Panc1 (cell line): ENCODE measurements at regions not wholly inside any gene's neighbourhood (a gene's known extent, or its start where the extent isn't known, plus 50 kb on each side); places are given as distances from the start of the nearest gene placed in this dataset.

Experiments used
- ATAC-seq: fragments of 200-7000 bp; cut with Tn5 transposase; 2 replicates; pipeline ENCODE4 v1.9.1; 2020; ENCODE audit warnings: mild to moderate bottlenecking, moderate library complexity
- BruUV-seq: library from RNA; stranded (reverse); fragments of 400-500 nt; replicated peaks from 2 replicates; lab custom pipeline; 2021; lab: Mats Ljungman, UMichigan
- CTCF ChIA-PET: fragments of 300-600 bp; sonication (Branson Sonifier 250); formaldehyde crosslinking; loops from one replicate; lab custom pipeline; 2022; ENCODE audit warnings: antibody characterized with exemption; lab: Charles Lee
- POLR2A ChIA-PET: fragments of 300-600 bp; sonication (Branson Sonifier 250); formaldehyde crosslinking; loops from one replicate; lab custom pipeline; 2022; ENCODE audit warnings: antibody characterized with exemption; lab: Charles Lee
- DNase-seq: peaks from one replicate; pipeline ENCODE4 v3.0.0-alpha.2; 2010; ENCODE audit warnings: low read depth, low spot score
- H3K27ac ChIP-seq: 2 replicates; pipeline ENCODE4 v1.5.1; 2011; ENCODE audit warnings: mild to moderate bottlenecking, low read length, inconsistent platforms
- H3K27me3 ChIP-seq: fragments of 200-500 bp; sonication (Bioruptor generic); 2 replicates; pipeline ENCODE4 v1.6.0; 2014; ENCODE audit warnings: low read length, inconsistent platforms; ENCODE audit not compliant: control insufficient read depth, insufficient read depth
- H3K36me3 ChIP-seq: fragments of 200-500 bp; sonication (Bioruptor generic); 2 replicates; pipeline ENCODE4 v1.5.1; 2014; ENCODE audit warnings: inconsistent platforms, mild to moderate bottlenecking, low read length, moderate library complexity; ENCODE audit not compliant: control insufficient read depth, insufficient read depth
- H3K4me1 ChIP-seq: 2 replicates; pipeline ENCODE4 v1.5.1; 2011; ENCODE audit warnings: inconsistent platforms, mild to moderate bottlenecking, low read length, moderate library complexity; ENCODE audit not compliant: control insufficient read depth, insufficient read depth
- H3K4me3 ChIP-seq, 2 experiments: 2 replicates each; pipeline ENCODE4 v1.5.1; 2011 to 2012; ENCODE audit warnings: low read depth in 2 of 2, low read length in 2 of 2, mild to moderate bottlenecking in 2 of 2, inconsistent platforms in 1 of 2, moderate library complexity in 1 of 2
- H3K9me3 ChIP-seq: fragments of 200-500 bp; sonication (Bioruptor generic); 2 replicates; pipeline ENCODE4 v1.5.1; 2014; ENCODE audit warnings: low read depth, mild to moderate bottlenecking, inconsistent platforms, low read length, moderate library complexity; ENCODE audit not compliant: control insufficient read depth, insufficient read depth
- CTCF ChIP-seq: fragments of 450-650 bp; IDR thresholded peaks from 2 replicates; pipeline ENCODE4 v1.5.1; 2017; ENCODE audit warnings: mild to moderate bottlenecking
- POLR2AphosphoS5 ChIP-seq: IDR thresholded peaks from 2 replicates; pipeline ENCODE4 v1.6.1; 2012; ENCODE audit warnings: mild to moderate bottlenecking, low read depth, low read length, moderate library complexity
- REST ChIP-seq, 2 experiments: IDR thresholded peaks; 2 replicates each; pipeline ENCODE4 v1.6.1; 2011 to 2012; ENCODE audit warnings: low read depth in 2 of 2, control low read depth in 1 of 2, low read length in 1 of 2, mild to moderate bottlenecking in 1 of 2, moderate library complexity in 1 of 2; ENCODE audit not compliant: insufficient read depth in 1 of 2
- SIN3A ChIP-seq: IDR thresholded peaks from 2 replicates; pipeline ENCODE4 v1.6.1; 2012; ENCODE audit warnings: low read depth, mild to moderate bottlenecking, low read length, moderate library complexity, borderline replicate concordance; ENCODE audit not compliant: insufficient read depth
- TCF7L2 ChIP-seq: IDR thresholded peaks from 2 replicates; pipeline ENCODE4 v1.6.1; 2011; ENCODE audit warnings: mild to moderate bottlenecking, low read depth, low read length, inconsistent platforms
- in situ Hi-C: cut with HindIII; loops from 2 replicates; pipeline ENCODE4 v1.10.0; 2016; ENCODE audit warnings: low sequenced_read_pairs, low pct_unique_long_range_greater_than_20kb
- intact Hi-C: fragments of 100-400 bp; cut with micrococcal nuclease; formaldehyde crosslinking; loops from one replicate; pipeline ENCODE4 v1.10.0; 2022; ENCODE audit not compliant: unreplicated experiment

- no peak overlapping the region for H3K27ac ChIP-seq
- CTCF ChIA-PET: no interaction called here
- H3K36me3 ChIP-seq: no peaks in the 10 kb centered on the region
- no peaks in the 10 kb centered on the region for H3K27me3 ChIP-seq
- no peak for TF ChIP-seq POLR2AphosphoS5
- no peak for TF ChIP-seq REST (IDR thresholded peaks at IDR 0.05; ENCODE audit: insufficient read depth in 1 of 2, low read depth in 2 of 2, low read length in 1 of 2)
- TF ChIP-seq CTCF: no peak
- TF ChIP-seq SIN3A: no peak
- no peak for TF ChIP-seq TCF7L2
- no TSS peak for BruUV-seq
- POLR2A ChIA-PET: no interaction called here
- ATAC-seq (no peak), DNase-seq (no peak)
- in situ Hi-C loops (no loop called here), intact Hi-C loops (no loop called here)
- no peak overlapping the region for H3K4me3 ChIP-seq
- H3K9me3 ChIP-seq: no peaks in the 10 kb centered on the region
- no peaks in the 10 kb centered on the region for H3K4me1 ChIP-seq
Observed at GRCh38 chr4:134665429-134665828, 463.8 kb upstream of the PABPC4L start.

- TF ChIP-seq REST (IDR thresholded peaks at IDR 0.05; ENCODE audit: insufficient read depth in 1 of 2, low read depth in 2 of 2, low read length in 1 of 2) (no peak), CTCF (no peak), POLR2AphosphoS5 (no peak), SIN3A (no peak), TCF7L2 (no peak)
- Histone ChIP-seq H3K4me3 (no peak overlapping the region), H3K9me3 (no peaks in the 10 kb centered on the region), H3K27ac (no peak overlapping the region), H3K36me3 (no peaks in the 10 kb centered on the region), H3K4me1 (no peaks in the 10 kb centered on the region), H3K27me3 (no peaks in the 10 kb centered on the region)
- ChIA-PET CTCF (no interaction called here), POLR2A (no interaction called here)
- DNase-seq: no peak
- BruUV-seq: no TSS peak
- ATAC-seq: no peak
- intact Hi-C loops: no loop called here
- in situ Hi-C loops: no loop called here
Observed at GRCh38 chr4:134663742-134664141, 462.2 kb upstream of the PABPC4L start.
